Neural crest cell (in vitro differentiated cells): ENCODE measurements at regions not wholly inside any gene's neighbourhood (a gene's known extent, or its start where the extent isn't known, plus 50 kb on each side); places are given as distances from the start of the nearest gene placed in this dataset.

ENCODE experiments used
- DNase-seq: peaks from one replicate; pipeline ENCODE4 v3.0.0; 2021; ENCODE audit warnings: low read depth, mixed read lengths, low spot score
- H3K27ac Mint-ChIP-seq: one replicate; pipeline ENCODE4 v1.8.0; 2021; ENCODE audit warnings: mild to moderate bottlenecking, mixed read lengths; ENCODE audit not compliant: unreplicated experiment
- H3K27me3 Mint-ChIP-seq: 2 replicates; pipeline ENCODE4 v1.8.0; 2021; ENCODE audit warnings: low read depth, mild to moderate bottlenecking, mixed read lengths
- H3K36me3 Mint-ChIP-seq: 2 replicates; pipeline ENCODE4 v1.8.0; 2021; ENCODE audit warnings: low read depth, mild to moderate bottlenecking, mixed read lengths
- H3K4me1 Mint-ChIP-seq: 2 replicates; pipeline ENCODE4 v1.8.0; 2021; ENCODE audit warnings: mixed read lengths
- H3K4me3 Mint-ChIP-seq: one replicate; pipeline ENCODE4 v1.8.0; 2021; ENCODE audit warnings: mild to moderate bottlenecking, mixed read lengths
- H3K9me3 Mint-ChIP-seq: 2 replicates; pipeline ENCODE4 v1.8.0; 2021; ENCODE audit warnings: mixed read lengths
- TF ChIP-seq, protein P1 (sequence below): fragments of 200-600 bp; sonication (generic); conservative IDR thresholded peaks from 2 replicates; pipeline ENCODE4 v1.5.0; 2021; ENCODE audit warnings: antibody characterized with exemption, mild to moderate bottlenecking

DNA sequence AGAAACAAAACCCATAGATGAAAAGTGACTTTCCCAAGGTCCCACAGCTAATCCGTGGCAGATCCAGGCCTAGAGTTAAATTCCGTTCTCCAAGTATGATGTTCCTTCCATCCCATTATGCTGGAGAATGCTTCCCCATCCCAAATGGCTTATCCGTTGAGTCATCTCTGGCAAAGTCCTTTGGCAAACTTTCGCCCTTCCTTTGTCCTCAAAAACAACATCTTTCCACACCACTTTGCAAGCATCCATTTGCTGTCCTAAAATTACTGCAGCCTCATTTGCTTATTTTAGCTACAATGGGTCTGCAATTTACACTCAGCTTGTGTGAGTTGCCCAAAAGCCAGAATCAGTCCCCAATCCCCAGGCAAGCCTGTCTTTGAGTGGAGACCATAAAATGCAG is 304.0 kb upstream of the TLE3 start:
- DNase-seq, result no peak
- Mint-ChIP-seq H3K36me3 (peaks cover 3% of the 10 kb centered on the region), H3K27ac (no peak overlapping the region), H3K27me3 (peaks cover 2% of the 10 kb centered on the region), H3K9me3 (peaks cover 3% of the 10 kb centered on the region), H3K4me1 (peaks cover 38% of the 10 kb centered on the region), H3K4me3 (no peak overlapping the region)
- TF ChIP-seq, protein P1, sequence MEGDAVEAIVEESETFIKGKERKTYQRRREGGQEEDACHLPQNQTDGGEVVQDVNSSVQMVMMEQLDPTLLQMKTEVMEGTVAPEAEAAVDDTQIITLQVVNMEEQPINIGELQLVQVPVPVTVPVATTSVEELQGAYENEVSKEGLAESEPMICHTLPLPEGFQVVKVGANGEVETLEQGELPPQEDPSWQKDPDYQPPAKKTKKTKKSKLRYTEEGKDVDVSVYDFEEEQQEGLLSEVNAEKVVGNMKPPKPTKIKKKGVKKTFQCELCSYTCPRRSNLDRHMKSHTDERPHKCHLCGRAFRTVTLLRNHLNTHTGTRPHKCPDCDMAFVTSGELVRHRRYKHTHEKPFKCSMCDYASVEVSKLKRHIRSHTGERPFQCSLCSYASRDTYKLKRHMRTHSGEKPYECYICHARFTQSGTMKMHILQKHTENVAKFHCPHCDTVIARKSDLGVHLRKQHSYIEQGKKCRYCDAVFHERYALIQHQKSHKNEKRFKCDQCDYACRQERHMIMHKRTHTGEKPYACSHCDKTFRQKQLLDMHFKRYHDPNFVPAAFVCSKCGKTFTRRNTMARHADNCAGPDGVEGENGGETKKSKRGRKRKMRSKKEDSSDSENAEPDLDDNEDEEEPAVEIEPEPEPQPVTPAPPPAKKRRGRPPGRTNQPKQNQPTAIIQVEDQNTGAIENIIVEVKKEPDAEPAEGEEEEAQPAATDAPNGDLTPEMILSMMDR, result no peak

DNA sequence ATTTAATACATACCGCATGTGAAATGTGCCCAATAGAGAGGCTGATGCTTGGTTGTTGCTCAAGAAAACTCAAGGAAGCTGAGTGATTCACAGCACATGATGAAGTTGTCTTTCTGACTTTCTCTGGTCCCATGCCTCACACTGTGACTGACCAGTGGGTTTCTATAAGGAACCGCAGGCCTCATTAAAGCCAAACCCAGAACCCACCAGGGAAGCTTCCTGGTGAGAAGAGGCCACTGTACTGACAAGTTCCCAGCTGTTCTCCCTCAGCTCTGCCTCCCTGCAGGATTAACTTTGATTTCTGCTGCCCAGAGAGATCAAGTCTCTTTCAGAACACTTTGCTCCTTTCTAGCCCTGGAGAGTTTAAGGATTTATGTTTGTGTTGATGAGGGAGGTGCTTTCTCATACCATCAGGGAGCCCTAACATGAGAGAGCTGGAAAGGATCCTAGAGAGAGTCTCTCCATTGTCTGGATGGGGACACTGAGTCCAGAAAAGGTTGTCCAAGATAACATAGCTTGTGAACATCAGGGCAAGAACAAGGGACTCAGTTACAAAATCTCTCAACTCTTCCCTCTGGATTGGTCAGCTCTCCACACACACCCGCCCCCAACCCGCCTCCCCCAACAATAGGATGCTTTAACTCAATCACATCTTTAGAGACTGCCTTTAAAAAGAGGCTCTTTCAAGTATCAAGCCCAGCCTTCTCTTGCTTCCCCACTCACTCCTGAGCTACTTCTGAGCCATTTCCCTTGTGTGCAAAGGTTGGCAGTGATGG is 303.2 kb upstream of the TLE3 start:
- Mint-ChIP-seq H3K27me3 (peaks cover 2% of the 10 kb centered on the region), H3K36me3 (no peaks in the 10 kb centered on the region), H3K4me3 (no peak overlapping the region), H3K9me3 (peaks cover 3% of the 10 kb centered on the region), H3K4me1 (peaks cover 31% of the 10 kb centered on the region), H3K27ac (no peak overlapping the region)
- TF ChIP-seq, protein P1, result no peak
- DNase-seq, result no peak

DNA sequence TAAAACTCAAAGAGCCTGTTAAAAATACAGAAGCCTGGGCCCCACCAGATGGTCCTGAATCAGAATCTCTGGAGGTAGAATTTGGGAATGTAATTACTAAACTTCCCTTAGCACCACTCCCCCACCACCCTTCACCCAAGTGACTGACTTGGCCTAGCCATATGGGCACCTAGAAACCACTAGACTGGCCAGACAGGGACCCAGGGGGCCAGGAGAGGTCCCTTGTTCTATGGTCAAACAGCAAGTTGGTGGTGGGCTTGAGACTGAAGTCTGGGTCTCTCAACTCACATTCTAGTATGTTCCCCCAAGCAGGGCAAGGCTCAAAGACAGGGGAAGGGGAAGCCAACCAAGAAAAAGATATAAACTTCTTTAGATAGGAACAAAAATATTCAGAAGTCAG is 301.5 kb upstream of the TLE3 start:
- H3K27ac Mint-ChIP-seq, result no peak overlapping the region
- TF ChIP-seq, protein P1, result no peak
- H3K4me3 Mint-ChIP-seq, result no peak overlapping the region
- H3K9me3 Mint-ChIP-seq, result no peaks in the 10 kb centered on the region
- H3K4me1 Mint-ChIP-seq, result peaks cover 27% of the 10 kb centered on the region
- no peak for DNase-seq
- no peaks in the 10 kb centered on the region for H3K36me3 Mint-ChIP-seq
- no peaks in the 10 kb centered on the region for H3K27me3 Mint-ChIP-seq

DNA sequence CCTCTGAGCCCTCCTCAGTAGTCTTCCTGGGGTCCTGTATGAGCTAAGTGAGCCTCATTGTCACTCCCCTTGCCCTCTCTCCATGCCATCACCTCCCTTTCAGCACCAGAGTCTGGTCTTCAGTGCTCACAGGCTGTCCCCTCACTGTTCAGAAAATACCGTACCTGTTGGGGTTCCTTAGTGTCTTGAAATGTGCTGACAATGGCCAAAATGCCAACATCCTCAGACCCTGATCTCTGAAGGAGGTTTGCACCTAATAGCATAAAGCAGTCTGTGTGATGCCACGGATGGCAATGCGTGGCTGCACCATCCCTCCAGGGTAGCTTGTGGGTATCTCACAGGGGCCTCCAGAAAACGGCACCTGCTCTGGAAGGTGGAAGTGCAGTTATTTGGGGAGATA is 301.0 kb upstream of the TLE3 start:
- no peaks in the 10 kb centered on the region for H3K27me3 Mint-ChIP-seq
- no peaks in the 10 kb centered on the region for H3K9me3 Mint-ChIP-seq
- no peak overlapping the region for H3K4me3 Mint-ChIP-seq
- no peak for DNase-seq
- no peaks in the 10 kb centered on the region for H3K36me3 Mint-ChIP-seq
- no peak overlapping the region for H3K27ac Mint-ChIP-seq
- TF ChIP-seq, protein P1, result no peak
- peaks cover 27% of the 10 kb centered on the region for H3K4me1 Mint-ChIP-seq

DNA sequence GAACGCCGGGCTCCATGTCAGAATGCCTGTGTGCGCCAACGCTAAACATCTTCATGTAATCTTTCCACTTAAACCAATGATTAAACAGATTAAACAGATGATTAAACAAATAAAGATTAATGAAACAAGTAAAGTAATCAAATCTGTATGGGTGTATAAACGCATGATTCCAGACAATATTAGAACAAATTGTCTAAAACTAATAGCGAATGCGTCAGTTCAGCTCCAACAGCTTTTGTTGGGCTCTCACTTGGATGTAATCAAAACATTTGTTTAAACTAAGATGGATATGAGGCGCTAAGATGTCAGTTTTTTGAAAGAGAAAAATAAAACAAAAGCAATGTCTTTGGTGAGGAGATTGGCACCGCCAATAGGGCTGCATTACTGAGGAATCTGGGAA is 299.1 kb upstream of the TLE3 start:
- Mint-ChIP-seq H3K36me3 (no peaks in the 10 kb centered on the region), H3K9me3 (no peaks in the 10 kb centered on the region), H3K4me3 (no peak overlapping the region), H3K4me1 (peaks cover 23% of the 10 kb centered on the region), H3K27ac (no peak overlapping the region), H3K27me3 (no peaks in the 10 kb centered on the region)
- TF ChIP-seq, protein P1, result no peak
- no peak for DNase-seq
